Left lobe of liver (tissue), 2 donors: ENCODE measurements at regions not wholly inside any gene's neighbourhood (a gene's known extent, or its start where the extent isn't known, plus 50 kb on each side); places are given as distances from the start of the nearest gene placed in this dataset.
"Not testable (repeated sequence)": the region's sequence is repeated elsewhere in the genome, so short reads cannot be mapped to it uniquely, and the experiment has no call there.

Source experiments
- ATAC-seq: fragments of 200-7000 bp; cut with Tn5 transposase; one replicate; pipeline ENCODE4 v1.9.1; 2020; ENCODE audit warnings: mild to moderate bottlenecking, moderate library complexity
- DNase-seq: peaks from one replicate; pipeline ENCODE4 v3.0.0-alpha.2; 2020; ENCODE audit warnings: low spot score
- donor health status: DM: no; HTN: no; CAD: no; lungs with moderate emphysema.
- donor health status: DM: no; HTN: yes; CAD: no.

- no peak for ATAC-seq
- DNase-seq = no peak
These were observed 1603.8 kb downstream of the CDH8 start for GRCh38 chr16:60432472-60432871.

DNA sequence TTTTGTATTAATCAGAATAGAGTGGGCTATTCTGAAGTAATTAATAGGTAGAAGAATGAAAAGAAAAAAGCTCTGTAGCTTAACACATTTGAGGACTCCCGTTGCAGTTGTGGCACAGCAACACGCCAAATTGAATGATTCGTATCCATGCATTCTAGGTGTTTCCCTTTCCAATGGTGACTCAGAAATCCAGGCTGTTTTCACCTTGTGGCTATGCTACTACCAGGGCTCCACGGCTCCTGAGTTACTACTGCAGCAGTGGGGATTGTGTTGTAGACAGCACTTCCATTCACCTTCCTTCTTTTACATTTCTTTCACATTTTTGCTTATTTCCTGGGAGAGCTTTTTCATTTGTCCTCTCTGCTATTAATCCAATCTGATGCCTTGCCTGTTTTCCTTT is 1616.4 kb downstream of the CDH8 start:
- ATAC-seq (no peak), DNase-seq (no peak)

DNA sequence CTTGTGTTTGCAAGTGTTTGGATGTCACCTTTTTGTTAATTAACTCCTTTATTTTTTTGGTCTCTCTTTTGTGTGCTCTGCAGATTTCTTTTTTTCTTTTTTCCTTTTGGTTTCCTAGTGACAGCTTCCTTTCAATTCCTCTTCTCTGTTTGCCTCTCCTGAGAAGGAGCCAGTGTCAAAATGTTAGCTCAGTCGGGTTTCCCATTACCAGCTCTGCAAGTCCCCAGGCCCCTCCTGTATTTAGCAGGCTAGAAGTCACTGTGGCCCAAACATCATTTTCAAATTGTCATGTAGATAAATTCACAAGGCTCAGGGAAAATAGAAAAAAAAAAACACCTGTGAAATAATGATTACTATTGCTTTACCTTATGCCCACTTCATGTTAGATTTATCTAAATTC is 1621.6 kb downstream of the CDH8 start:
- DNase-seq = no peak
- ATAC-seq = no peak

DNA sequence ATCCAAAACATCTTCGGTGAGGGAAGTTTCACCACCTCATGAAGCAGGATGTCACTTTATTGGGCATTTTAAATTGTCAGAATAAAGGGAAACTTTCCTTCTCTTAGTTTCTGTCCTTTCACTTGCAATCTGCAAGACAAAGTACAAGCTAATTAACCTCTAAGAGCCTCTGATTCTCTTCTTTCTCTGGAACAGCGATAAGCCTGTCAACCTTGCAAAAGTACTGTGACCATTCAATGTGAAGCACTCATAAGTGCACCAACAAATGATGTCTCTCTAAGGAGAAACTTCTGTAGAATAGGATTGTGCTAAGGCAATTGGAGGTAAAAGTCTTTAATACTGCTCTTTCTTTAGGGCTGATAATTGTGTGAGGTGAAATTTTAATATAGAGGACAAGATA is 1622.3 kb downstream of the CDH8 start:
- no peak for ATAC-seq

DNA sequence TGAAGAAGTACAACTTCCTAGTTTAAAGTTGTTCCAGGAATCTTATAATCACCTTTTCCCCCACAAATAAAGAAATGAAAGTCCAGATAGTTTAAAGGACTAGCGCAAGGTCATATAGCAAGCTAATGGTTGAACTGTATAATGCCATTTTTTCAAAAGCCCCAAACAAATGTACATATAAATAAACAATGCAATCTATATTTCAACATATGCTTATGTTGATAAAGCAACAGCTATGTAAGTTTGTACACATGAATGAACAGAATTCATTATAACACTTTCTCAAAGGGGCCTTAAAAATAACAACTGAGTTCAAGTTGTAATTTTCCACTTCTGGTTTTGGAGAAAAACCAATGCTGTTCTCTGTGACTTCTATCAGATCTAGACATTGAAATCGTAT is 1628.6 kb downstream of the CDH8 start:
- DNase-seq = no peak

More for the DNA sequence above, 1622.3 kb downstream of the CDH8 start:
- no peak for DNase-seq

DNA sequence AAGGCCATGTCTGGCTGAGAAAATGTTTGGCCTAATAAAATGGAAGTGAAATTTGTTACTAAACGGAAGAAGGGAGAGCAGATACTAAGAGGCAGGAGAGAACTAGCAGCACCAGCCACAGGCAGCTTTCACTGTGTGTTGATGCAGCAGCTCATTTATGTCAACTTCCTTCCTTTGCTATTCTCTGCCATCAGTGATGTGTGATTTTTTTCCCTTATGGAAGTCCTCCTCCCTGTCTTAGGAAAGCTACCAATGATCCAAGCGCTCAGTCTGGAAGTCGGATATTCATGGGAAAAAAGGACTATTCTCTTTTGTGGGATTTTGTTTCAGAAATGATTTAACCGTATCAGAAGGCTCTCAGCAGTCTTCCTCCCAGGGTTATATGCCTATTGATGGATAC is 1629.2 kb downstream of the CDH8 start:
- no peak for ATAC-seq
- no peak for DNase-seq

More for the DNA sequence above, 1628.6 kb downstream of the CDH8 start:
- ATAC-seq = no peak

- no peak for ATAC-seq
These were observed 1631.0 kb downstream of the CDH8 start for GRCh38 chr16:60405286-60405685.

DNA sequence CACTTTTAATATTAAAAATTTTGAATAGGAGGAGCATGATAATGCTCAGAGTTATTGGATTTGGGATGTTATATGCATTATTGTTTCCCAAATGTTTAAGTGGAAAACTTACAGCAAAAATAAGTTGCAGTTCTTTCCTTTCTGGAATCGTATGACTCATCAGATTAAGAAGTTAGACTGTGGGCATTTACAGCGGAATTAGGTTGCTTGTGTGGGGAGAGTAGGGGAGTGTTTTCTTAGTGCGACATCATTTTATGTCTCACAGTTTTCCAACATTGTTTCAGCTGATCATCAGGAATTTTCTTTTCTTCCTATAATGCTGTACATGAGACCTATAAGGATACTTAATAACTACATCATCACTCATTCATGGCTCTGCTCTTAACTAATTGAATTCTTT is 1631.8 kb downstream of the CDH8 start:
- ATAC-seq (no peak), DNase-seq (no peak)

More at GRCh38 chr16:60405286-60405685, 1631.0 kb downstream of the CDH8 start:
- DNase-seq = no peak

DNA sequence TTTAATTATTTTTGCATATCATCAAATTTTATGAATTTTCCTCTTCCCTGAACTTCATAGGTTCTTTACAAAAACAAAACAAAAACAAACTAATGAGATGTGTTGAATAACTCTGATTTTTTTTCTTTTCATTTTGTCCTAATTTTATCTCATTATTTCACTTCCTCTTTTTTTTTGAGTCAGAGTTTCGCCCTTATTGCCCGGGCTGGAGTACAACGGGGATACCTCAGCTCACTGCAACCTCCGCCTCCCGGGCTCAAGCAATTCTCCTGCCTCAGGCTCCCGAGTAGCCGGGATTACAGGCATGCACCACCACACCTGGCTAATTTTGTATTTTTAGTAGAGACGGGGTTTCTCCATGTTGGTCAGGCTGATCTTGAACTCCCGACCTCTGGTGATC is 1633.3 kb downstream of the CDH8 start:
- not testable (repeated sequence) for ATAC-seq, DNase-seq

GRCh38 chr16:60392380-60392779 is 1643.9 kb downstream of the CDH8 start:
- DNase-seq = no peak
- ATAC-seq = no peak

- ATAC-seq = no peak
- DNase-seq = no peak
These were observed 1637.5 kb upstream of the GOT2 start for GRCh38 chr16:60371591-60371990.

- ATAC-seq (no peak), DNase-seq (no peak)
These were observed 1633.6 kb upstream of the GOT2 start for GRCh38 chr16:60367739-60368138.

DNA sequence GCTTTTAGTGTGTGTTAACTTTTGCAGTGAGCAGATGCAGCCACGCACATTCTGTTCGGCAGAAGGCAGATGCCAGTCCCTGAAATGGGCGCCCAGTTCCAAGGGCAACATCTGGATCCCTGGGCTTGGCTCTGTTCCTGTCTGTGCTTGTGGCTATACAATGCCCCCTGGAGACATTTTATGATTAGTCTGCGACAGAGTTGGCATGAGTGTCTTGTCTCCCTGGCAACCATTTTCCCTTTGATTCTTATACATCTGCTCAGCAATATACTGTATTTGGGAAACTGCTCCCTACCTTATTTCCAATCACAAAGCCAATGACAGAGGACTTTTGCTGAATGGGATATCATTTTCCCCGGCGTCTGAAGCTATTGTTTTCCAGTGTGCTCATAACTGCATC is 1629.5 kb upstream of the GOT2 start:
- ATAC-seq (no peak), DNase-seq (no peak)

- not testable (repeated sequence) for ATAC-seq, DNase-seq
These were observed 1625.8 kb upstream of the GOT2 start for GRCh38 chr16:60359866-60360265.

GRCh38 chr16:60359412-60359811 is 1625.3 kb upstream of the GOT2 start:
- DNase-seq, ATAC-seq: not testable (repeated sequence)

DNA sequence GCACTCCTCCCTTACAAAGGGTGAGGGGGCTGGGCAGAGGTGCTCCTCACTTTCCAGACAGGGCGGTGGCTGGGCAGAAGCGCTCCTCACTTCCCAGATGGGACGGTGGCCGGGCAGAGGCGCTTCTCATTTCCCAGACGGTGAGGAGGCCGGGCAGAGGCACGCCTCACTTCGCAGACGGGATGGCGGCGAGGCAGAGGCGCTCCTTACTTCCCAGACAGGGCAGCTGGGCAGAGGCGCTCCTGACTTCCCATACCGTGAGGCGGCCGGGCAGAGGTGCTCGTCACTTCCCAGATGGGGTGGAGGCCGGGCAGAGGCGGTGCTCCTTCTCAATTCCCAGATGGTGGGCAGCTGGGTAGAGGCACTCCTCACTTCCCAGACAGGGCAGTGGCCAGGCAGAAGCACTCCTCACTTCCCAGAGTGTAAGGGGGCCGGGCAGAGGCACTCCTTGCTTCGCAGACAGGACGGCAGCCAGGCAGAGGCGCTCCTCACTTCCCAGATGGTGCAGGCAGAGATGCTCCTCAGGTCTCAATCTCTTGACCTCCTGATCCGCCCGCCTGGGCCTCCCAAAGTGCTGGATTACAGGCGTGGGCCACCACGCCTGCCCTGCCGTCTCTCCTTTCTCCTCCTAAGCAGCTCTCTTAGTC is 1623.9 kb upstream of the GOT2 start:
- DNase-seq, ATAC-seq: not testable (repeated sequence)

- no peak for DNase-seq
- ATAC-seq = no peak
These were observed 1612.1 kb upstream of the GOT2 start for GRCh38 chr16:60346256-60346655.

GRCh38 chr16:60337671-60338070 is 1603.6 kb upstream of the GOT2 start:
- DNase-seq = no peak

GRCh38 chr16:60331168-60331567 is 1597.1 kb upstream of the GOT2 start:
- ATAC-seq (no peak), DNase-seq (no peak)

More at GRCh38 chr16:60337671-60338070, 1603.6 kb upstream of the GOT2 start:
- no peak for ATAC-seq

GRCh38 chr16:60329108-60329507 is 1595.0 kb upstream of the GOT2 start:
- no peak for DNase-seq
- no peak for ATAC-seq

- ATAC-seq (no peak), DNase-seq (no peak)
These were observed 1594.0 kb upstream of the GOT2 start for GRCh38 chr16:60328152-60328551.

GRCh38 chr16:60318486-60318885 is 1584.4 kb upstream of the GOT2 start:
- DNase-seq = no peak

DNA sequence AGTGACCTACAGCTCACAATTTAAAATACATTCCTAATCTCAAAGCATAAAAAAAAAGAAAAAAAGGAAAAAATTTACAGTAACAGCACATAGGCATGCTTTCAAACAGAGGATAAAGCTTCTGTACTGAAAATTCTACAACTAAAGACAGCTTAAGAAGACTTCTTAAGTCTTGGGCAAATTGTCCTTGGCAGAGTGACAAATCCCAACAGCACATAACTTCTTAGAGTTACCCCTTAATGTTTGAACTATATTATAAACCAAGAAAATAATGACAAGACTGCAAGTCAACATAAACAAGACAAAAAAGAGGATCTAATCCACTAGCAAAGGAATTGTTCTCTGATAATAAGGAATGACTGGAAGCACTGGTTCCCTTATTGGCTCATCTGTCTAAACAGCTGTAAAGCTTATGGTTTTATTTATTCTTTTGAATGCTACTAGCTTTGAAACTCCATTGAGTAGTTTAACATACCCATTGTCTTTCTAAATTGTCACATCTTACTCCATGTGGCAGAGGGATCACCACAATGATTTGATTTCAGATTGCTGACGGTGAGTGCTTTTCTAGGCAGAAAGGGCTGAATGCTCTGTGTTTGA is 1576.8 kb upstream of the GOT2 start:
- DNase-seq (no peak), ATAC-seq (no peak)

More at GRCh38 chr16:60318486-60318885, 1584.4 kb upstream of the GOT2 start:
- ATAC-seq = no peak
